CD4-positive, alpha-beta T cell treated with Interleukin-10 for 1 hour (primary cell): ENCODE measurements at regions not wholly inside any gene's neighbourhood (a gene's known extent, or its start where the extent isn't known, plus 50 kb on each side); places are given as distances from the start of the nearest gene placed in this dataset.

Experiments used
- DNase-seq: peaks from one replicate; pipeline ENCODE4 v3.0.0-alpha.2; 2020

- no peak for DNase-seq
These were observed 231.3 kb downstream of the KLF13 start for GRCh38 chr15:31557899-31558298.

GRCh38 chr15:31558840-31559239, 232.2 kb downstream of the KLF13 start:
- DNase-seq = no peak

- no peak for DNase-seq
These were observed 233.2 kb downstream of the KLF13 start for GRCh38 chr15:31559786-31560185.

GRCh38 chr15:31560643-31561042, 234.0 kb downstream of the KLF13 start:
- no peak for DNase-seq

GRCh38 chr15:31561156-31561555, 234.5 kb downstream of the KLF13 start:
- no peak for DNase-seq

GRCh38 chr15:31563001-31563400, 236.4 kb downstream of the KLF13 start:
- no peak for DNase-seq

GRCh38 chr15:31563421-31563820, 236.8 kb downstream of the KLF13 start:
- DNase-seq = no peak

- no peak for DNase-seq
These were observed 241.2 kb downstream of the KLF13 start for GRCh38 chr15:31567861-31568260.

GRCh38 chr15:31569836-31570235, 243.2 kb downstream of the KLF13 start:
- DNase-seq = no peak

GRCh38 chr15:31570591-31570990, 244.0 kb downstream of the KLF13 start:
- DNase-seq = no peak

GRCh38 chr15:31571676-31572075, 245.0 kb downstream of the KLF13 start:
- no peak for DNase-seq

- DNase-seq = no peak
These were observed 247.1 kb downstream of the KLF13 start for GRCh38 chr15:31573759-31574158.

- no peak for DNase-seq
These were observed 248.1 kb downstream of the KLF13 start for GRCh38 chr15:31574766-31575165.

- no peak for DNase-seq
These were observed 250.5 kb downstream of the KLF13 start for GRCh38 chr15:31577108-31577507.

GRCh38 chr15:31579282-31579681, 252.6 kb downstream of the KLF13 start:
- DNase-seq = no peak

- no peak for DNase-seq
These were observed 253.3 kb downstream of the KLF13 start for GRCh38 chr15:31579976-31580375.

- no peak for DNase-seq
These were observed 257.6 kb downstream of the KLF13 start for GRCh38 chr15:31584195-31584594.

GRCh38 chr15:31585240-31585639, 258.6 kb downstream of the KLF13 start:
- no peak for DNase-seq

GRCh38 chr15:31586841-31587240, 260.2 kb downstream of the KLF13 start:
- DNase-seq = no peak

- DNase-seq = no peak
These were observed 260.9 kb downstream of the KLF13 start for GRCh38 chr15:31587583-31587982.

GRCh38 chr15:31590609-31591008, 264.0 kb downstream of the KLF13 start:
- no peak for DNase-seq

GRCh38 chr15:31591908-31592307, 265.3 kb downstream of the KLF13 start:
- no peak for DNase-seq

- DNase-seq = no peak
These were observed 270.8 kb downstream of the KLF13 start for GRCh38 chr15:31597466-31597865.

- no peak for DNase-seq
These were observed 272.0 kb downstream of the KLF13 start for GRCh38 chr15:31598620-31599019.

GRCh38 chr15:31605467-31605931, 278.9 kb downstream of the KLF13 start:
- no peak for DNase-seq

- no peak for DNase-seq
These were observed 279.6 kb downstream of the KLF13 start for GRCh38 chr15:31606194-31606669.
